LNCAP (cell line): ENCODE measurements at regions not wholly inside any gene's neighbourhood (a gene's known extent, or its start where the extent isn't known, plus 50 kb on each side); places are given as distances from the start of the nearest gene placed in this dataset.

Experiments
- TF ChIP-seq, protein P1 (sequence below): fragments of 450-650 bp; IDR thresholded peaks from 2 replicates; pipeline ENCODE4 v1.5.1; 2017; ENCODE audit warnings: mild to moderate bottlenecking

GRCh38 chr6:78565997-78566396 is 301.4 kb upstream of the IRAK1BP1 start:
- TF ChIP-seq, protein P1, sequence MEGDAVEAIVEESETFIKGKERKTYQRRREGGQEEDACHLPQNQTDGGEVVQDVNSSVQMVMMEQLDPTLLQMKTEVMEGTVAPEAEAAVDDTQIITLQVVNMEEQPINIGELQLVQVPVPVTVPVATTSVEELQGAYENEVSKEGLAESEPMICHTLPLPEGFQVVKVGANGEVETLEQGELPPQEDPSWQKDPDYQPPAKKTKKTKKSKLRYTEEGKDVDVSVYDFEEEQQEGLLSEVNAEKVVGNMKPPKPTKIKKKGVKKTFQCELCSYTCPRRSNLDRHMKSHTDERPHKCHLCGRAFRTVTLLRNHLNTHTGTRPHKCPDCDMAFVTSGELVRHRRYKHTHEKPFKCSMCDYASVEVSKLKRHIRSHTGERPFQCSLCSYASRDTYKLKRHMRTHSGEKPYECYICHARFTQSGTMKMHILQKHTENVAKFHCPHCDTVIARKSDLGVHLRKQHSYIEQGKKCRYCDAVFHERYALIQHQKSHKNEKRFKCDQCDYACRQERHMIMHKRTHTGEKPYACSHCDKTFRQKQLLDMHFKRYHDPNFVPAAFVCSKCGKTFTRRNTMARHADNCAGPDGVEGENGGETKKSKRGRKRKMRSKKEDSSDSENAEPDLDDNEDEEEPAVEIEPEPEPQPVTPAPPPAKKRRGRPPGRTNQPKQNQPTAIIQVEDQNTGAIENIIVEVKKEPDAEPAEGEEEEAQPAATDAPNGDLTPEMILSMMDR, result no peak

GRCh38 chr6:78570044-78570443 is 297.3 kb upstream of the IRAK1BP1 start:
- TF ChIP-seq, protein P1, result no peak

- TF ChIP-seq, protein P1, result no peak
Measured at GRCh38 chr6:78577585-78577984, 289.8 kb upstream of the IRAK1BP1 start.

- TF ChIP-seq, protein P1, result no peak
Measured at GRCh38 chr6:78578430-78578829, 288.9 kb upstream of the IRAK1BP1 start.

- TF ChIP-seq, protein P1, result no peak
Measured at GRCh38 chr6:78580923-78581322, 286.4 kb upstream of the IRAK1BP1 start.

DNA sequence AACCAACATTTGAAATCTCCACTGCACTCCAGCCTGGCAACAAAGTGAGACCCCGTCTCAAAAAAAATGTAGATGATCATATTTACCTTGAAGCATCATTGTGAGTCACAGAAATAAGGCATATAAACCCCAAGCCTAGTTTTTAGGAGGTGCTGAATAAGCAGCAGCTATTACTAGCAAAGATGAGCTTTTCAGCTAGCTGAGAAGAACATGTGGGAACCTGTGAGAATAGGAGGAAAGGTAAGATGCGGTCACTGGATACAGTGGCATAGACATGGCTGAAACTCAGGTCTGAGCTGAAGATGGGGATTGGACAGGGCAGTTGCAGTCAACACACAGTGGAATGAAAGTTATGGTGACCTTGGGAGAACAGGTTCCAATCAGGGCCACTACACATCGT is 284.3 kb upstream of the IRAK1BP1 start:
- TF ChIP-seq, protein P1, result no peak

- TF ChIP-seq, protein P1, result no peak
Measured at GRCh38 chr6:78589436-78589835, 277.9 kb upstream of the IRAK1BP1 start.
